ENCODE measurements at regions not wholly inside any gene's neighbourhood (a gene's known extent, or its start where the extent isn't known, plus 50 kb on each side); places are given as distances from the start of the nearest gene placed in this dataset.

DNA sequence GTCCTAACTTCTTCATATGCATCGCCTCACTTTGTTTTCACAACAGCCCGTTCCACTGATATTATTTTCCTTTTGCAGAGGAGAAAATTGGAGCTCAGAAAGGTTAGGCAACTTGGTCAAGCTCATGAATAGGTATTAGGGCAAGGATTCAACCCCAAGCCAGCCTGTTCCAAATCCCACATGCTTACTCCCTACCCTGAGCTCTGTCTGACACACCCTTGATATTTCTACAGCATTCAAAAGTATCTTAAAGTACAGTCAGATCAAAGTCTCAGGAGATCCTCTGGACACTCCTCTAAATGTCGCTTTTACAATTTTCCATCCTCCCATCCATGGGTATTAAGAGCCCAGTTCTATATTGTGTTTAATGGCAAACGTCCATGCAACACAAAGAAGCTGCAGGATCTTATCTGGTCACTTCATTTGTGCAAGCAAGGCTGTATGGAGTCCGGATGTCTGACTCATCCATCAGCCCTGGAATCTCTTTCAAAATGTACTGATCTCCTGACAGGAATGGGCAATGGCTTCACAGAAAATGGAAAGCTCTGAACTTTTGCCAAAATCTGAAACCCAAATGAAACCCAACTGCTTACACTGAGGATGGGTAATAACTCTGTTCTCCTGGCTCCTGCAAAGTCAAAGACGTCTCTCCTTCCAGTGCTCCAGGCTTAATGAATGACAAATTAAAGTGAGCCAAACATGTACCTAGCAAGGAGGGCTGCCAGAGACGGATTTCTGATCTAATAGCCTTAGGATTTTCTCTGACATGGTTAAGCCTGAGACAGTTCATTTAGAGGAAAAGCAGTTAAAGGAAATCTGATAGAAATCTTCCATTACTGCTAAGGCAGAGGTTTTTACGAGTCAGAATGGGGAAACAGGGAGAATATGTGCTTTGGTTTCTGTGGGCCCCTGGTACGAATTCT is 230.9 kb upstream of the RORA start:
- in situ Hi-C loops (cut with MboI) (no loop called here), intact Hi-C loops (cut with micrococcal nuclease) (no loop called here)
- Histone ChIP-seq H3K9ac (ENCODE audit: insufficient read depth in 1 of 2, low read depth in 2 of 2, low read length in 2 of 2) (no peak overlapping the region), H3K9me3 (replicated peaks; ENCODE audit: control insufficient read depth, insufficient read depth, low read depth, low read length) (no peaks in the 10 kb centered on the region), H3K4me2 (ENCODE audit: insufficient read depth, low read length) (no peak overlapping the region), H3K4me3 (no peak overlapping the region), H2AFZ (ENCODE audit: low read depth, low read length) (no peak overlapping the region), H3K9me1 (ENCODE audit: control insufficient read depth, insufficient read depth, low read length) (no peaks in the 10 kb centered on the region), H3K79me2 (ENCODE audit: control insufficient read depth, insufficient read depth, low read length) (no peaks in the 10 kb centered on the region), H3K27ac (ENCODE audit: extremely low read depth, low read depth, low read length) (no peak overlapping the region), H3K4me1 (replicated peaks in 1 of 2; ENCODE audit: control insufficient read depth in 2 of 2, insufficient read depth in 2 of 2, low read length in 2 of 2) (no peaks in the 10 kb centered on the region), H3K36me3 (ENCODE audit: control insufficient read depth, insufficient read depth, low read length) (no peaks in the 10 kb centered on the region), H4K20me1 (replicated peaks; ENCODE audit: control insufficient read depth, insufficient read depth, low read length) (no peaks in the 10 kb centered on the region), H3K27me3 (ENCODE audit: control insufficient read depth in 2 of 2, insufficient read depth in 2 of 2, low read length in 2 of 2) (no peaks in the 10 kb centered on the region)
- under 1% methylated on average over 9 of the region's 9 CpGs for WGBS (ENCODE audit: insufficient coverage, low coverage, missing lambda C conversion rate)
- ChIA-PET POLR2A (interaction anchor here (0.6 to 0.9 kb wide), 2 partner anchors 9 to 240 kb away, joined by 4 read pairs; no protein-coding TSS in a partner anchor), CTCF (ENCODE audit: low intra/inter-chr PET ratio) (no interaction called here)
- DNase-seq (ENCODE audit: extremely low read depth in 1 of 4, low spot score in 3 of 4) (no peak), FAIRE-seq (no peak), ATAC-seq (no peak)
- BruUV-seq (replicated peaks): no TSS peak
- TF ChIP-seq KDM2B (CRISPR knock-in tag; IDR thresholded peaks at IDR 0.05) (no peak), JUND (IDR thresholded peaks at IDR 0.05; ENCODE audit: borderline replicate concordance, low read depth, low read length) (0 out of 2 replicates have a peak, but pooled peaks have one; percentile 25), JUND (tag; IDR thresholded peaks at IDR 0.05; ENCODE audit: borderline replicate concordance, low read depth, low read length) (no peak)

DNA sequence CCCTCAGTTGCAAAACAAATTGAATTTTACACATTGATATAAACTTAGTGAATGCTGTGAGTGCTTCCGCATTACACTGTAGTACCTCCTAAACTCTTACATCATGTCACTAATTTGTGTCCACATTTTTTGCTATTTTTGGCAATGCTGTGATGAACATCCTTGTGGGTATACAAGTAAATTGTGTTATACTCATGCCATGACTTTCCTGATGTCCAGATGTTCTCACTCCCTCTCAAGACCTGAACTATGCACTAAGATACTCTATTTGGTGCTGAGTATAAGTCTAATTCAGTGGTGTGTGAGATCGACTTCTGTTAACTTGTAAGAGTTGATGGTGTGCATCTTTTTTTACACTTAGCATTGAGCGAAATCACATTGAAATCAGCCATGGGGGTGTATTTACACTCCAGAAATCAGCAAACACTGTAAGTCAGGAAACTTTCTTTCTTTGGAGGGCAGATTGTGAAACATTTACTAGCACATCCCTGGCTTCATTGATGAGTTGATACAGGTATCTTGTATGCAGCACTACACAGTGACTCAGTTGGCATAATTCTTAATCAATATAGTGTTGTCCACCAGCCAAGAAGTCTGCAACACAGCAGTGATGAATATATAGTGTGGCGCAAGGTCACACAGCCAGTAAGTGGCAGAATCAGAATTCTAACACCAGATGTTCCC is 228.1 kb upstream of the RORA start:
- no TSS peak for BruUV-seq (replicated peaks)
- intact Hi-C loops (cut with micrococcal nuclease) (no loop called here), in situ Hi-C loops (cut with MboI) (no loop called here)
- DNase-seq (ENCODE audit: extremely low read depth in 1 of 4, low spot score in 3 of 4) (no peak), ATAC-seq (no peak), FAIRE-seq (no peak)
- Histone ChIP-seq H3K9me1 (ENCODE audit: control insufficient read depth, insufficient read depth, low read length) (no peaks in the 10 kb centered on the region), H2AFZ (ENCODE audit: low read depth, low read length) (no peak overlapping the region), H3K4me2 (ENCODE audit: insufficient read depth, low read length) (no peak overlapping the region), H3K4me1 (replicated peaks in 1 of 2; ENCODE audit: control insufficient read depth in 2 of 2, insufficient read depth in 2 of 2, low read length in 2 of 2) (no peaks in the 10 kb centered on the region), H3K27me3 (ENCODE audit: control insufficient read depth in 2 of 2, insufficient read depth in 2 of 2, low read length in 2 of 2) (no peaks in the 10 kb centered on the region), H3K79me2 (ENCODE audit: control insufficient read depth, insufficient read depth, low read length) (no peaks in the 10 kb centered on the region), H3K9ac (ENCODE audit: insufficient read depth in 1 of 2, low read depth in 2 of 2, low read length in 2 of 2) (no peak overlapping the region), H4K20me1 (replicated peaks; ENCODE audit: control insufficient read depth, insufficient read depth, low read length) (no peaks in the 10 kb centered on the region), H3K36me3 (ENCODE audit: control insufficient read depth, insufficient read depth, low read length) (no peaks in the 10 kb centered on the region), H3K4me3 (no peak overlapping the region), H3K27ac (ENCODE audit: extremely low read depth, low read depth, low read length) (no peak overlapping the region), H3K9me3 (replicated peaks; ENCODE audit: control insufficient read depth, insufficient read depth, low read depth, low read length) (no peaks in the 10 kb centered on the region)
- ChIA-PET CTCF (ENCODE audit: low intra/inter-chr PET ratio) (no interaction called here), POLR2A (no interaction called here)
- TF ChIP-seq ZNF311 (CRISPR knock-in tag; IDR thresholded peaks at IDR 0.05): no peak
- TF ChIP-seq TAF7 (tag; IDR thresholded peaks at IDR 0.05): no peak
- TF ChIP-seq ZNF12 (CRISPR knock-in tag; IDR thresholded peaks at IDR 0.05): no peak
- no peak for TF ChIP-seq TCF7 (IDR thresholded peaks at IDR 0.05; ENCODE audit: borderline replicate concordance)
- WGBS (ENCODE audit: insufficient coverage, low coverage, missing lambda C conversion rate): 3% methylated on average over 4 of the region's 4 CpGs

Measured in K562 (cell line).